ENCODE measurements at regions not wholly inside any gene's neighbourhood (a gene's known extent, or its start where the extent isn't known, plus 50 kb on each side); places are given as distances from the start of the nearest gene placed in this dataset.

DNA sequence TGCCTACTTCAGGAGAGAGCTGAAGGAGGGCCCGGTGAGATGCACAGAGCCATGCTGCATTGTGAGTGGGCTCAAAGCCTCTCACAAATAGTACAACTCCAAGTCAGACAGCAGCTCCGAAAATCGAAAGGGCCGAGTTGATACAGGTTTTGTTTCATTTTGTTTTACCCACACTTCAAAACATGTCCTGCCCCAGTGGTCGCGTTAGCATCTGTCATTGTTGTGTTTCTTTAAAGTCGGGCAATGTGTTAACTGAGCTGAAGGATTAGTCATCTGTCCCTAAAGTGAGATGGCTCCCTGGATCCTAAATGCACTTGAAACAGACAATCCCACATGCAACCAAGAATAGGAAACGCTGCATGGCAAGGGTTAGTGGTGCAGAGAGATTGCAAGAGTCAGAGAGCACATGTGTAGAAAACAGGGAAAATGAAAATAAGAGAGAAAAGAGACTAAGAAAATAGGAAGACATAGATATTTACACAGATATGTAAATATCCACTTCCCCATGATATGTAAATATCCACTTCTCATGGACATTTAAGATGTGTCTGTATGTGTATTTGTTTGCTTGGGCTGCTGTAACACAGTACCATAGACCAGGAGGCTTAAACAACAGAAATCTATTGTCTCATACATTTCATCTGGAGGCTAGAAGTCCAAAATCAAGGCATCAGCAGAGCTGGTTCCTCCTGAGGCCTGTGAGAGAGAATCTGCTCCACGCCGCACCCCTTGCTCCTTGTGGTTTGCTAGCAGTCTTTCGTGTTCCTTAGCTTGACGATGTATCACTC lies 131.4 kb upstream of the RAB4A start:
- TF ChIP-seq, protein P1, sequence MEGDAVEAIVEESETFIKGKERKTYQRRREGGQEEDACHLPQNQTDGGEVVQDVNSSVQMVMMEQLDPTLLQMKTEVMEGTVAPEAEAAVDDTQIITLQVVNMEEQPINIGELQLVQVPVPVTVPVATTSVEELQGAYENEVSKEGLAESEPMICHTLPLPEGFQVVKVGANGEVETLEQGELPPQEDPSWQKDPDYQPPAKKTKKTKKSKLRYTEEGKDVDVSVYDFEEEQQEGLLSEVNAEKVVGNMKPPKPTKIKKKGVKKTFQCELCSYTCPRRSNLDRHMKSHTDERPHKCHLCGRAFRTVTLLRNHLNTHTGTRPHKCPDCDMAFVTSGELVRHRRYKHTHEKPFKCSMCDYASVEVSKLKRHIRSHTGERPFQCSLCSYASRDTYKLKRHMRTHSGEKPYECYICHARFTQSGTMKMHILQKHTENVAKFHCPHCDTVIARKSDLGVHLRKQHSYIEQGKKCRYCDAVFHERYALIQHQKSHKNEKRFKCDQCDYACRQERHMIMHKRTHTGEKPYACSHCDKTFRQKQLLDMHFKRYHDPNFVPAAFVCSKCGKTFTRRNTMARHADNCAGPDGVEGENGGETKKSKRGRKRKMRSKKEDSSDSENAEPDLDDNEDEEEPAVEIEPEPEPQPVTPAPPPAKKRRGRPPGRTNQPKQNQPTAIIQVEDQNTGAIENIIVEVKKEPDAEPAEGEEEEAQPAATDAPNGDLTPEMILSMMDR (IDR thresholded peaks at IDR 0.05) = no peak
- TF ChIP-seq POLR2A (IDR thresholded peaks at IDR 0.05) = no peak

Data from Peyer's patch (tissue), 4 donors.